ENCODE measurements at regions not wholly inside any gene's neighbourhood (a gene's known extent, or its start where the extent isn't known, plus 50 kb on each side); places are given as distances from the start of the nearest gene placed in this dataset.

GRCh38 chr7:9100289-9100688, 666.9 kb downstream of the NXPH1 start:
- TF ChIP-seq ATF2 (tag by site-specific recombination; IDR thresholded peaks at IDR 0.05; ENCODE audit: low read depth): no peak
- no peak for TF ChIP-seq REPIN1 (tag by site-specific recombination; IDR thresholded peaks at IDR 0.05; ENCODE audit: low read depth)
- TF ChIP-seq ZNF174 (tag by site-specific recombination; IDR thresholded peaks at IDR 0.05): no peak
- TF ChIP-seq KLF9 (tag by site-specific recombination; IDR thresholded peaks at IDR 0.05; ENCODE audit: low read depth): no peak
- TF ChIP-seq ZBTB20 (tag by site-specific recombination; IDR thresholded peaks at IDR 0.05): no peak
- TF ChIP-seq KLF1 (tag by site-specific recombination; IDR thresholded peaks at IDR 0.05): no peak
- no peak for TF ChIP-seq ZNF146 (tag by site-specific recombination; IDR thresholded peaks at IDR 0.05)
- TF ChIP-seq, protein P1, sequence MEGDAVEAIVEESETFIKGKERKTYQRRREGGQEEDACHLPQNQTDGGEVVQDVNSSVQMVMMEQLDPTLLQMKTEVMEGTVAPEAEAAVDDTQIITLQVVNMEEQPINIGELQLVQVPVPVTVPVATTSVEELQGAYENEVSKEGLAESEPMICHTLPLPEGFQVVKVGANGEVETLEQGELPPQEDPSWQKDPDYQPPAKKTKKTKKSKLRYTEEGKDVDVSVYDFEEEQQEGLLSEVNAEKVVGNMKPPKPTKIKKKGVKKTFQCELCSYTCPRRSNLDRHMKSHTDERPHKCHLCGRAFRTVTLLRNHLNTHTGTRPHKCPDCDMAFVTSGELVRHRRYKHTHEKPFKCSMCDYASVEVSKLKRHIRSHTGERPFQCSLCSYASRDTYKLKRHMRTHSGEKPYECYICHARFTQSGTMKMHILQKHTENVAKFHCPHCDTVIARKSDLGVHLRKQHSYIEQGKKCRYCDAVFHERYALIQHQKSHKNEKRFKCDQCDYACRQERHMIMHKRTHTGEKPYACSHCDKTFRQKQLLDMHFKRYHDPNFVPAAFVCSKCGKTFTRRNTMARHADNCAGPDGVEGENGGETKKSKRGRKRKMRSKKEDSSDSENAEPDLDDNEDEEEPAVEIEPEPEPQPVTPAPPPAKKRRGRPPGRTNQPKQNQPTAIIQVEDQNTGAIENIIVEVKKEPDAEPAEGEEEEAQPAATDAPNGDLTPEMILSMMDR (tag by site-specific recombination; IDR thresholded peaks at IDR 0.05): no peak
- TF ChIP-seq, protein P2, sequence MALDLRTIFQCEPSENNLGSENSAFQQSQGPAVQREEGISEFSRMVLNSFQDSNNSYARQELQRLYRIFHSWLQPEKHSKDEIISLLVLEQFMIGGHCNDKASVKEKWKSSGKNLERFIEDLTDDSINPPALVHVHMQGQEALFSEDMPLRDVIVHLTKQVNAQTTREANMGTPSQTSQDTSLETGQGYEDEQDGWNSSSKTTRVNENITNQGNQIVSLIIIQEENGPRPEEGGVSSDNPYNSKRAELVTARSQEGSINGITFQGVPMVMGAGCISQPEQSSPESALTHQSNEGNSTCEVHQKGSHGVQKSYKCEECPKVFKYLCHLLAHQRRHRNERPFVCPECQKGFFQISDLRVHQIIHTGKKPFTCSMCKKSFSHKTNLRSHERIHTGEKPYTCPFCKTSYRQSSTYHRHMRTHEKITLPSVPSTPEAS (tag by site-specific recombination; IDR thresholded peaks at IDR 0.05): no peak
- no peak for TF ChIP-seq ZNF555 (tag by site-specific recombination; conservative IDR thresholded peaks at IDR 0.05)
- TF ChIP-seq ZNF701 (tag by site-specific recombination; IDR thresholded peaks at IDR 0.05): no peak
- no peak for TF ChIP-seq ZNF23 (tag by site-specific recombination; IDR thresholded peaks at IDR 0.05; ENCODE audit: borderline replicate concordance)

Measured in HEK293 (cell line).